GM18858 (cell line): ENCODE measurements at regions not wholly inside any gene's neighbourhood (a gene's known extent, or its start where the extent isn't known, plus 50 kb on each side); places are given as distances from the start of the nearest gene placed in this dataset.
"Not testable (repeated sequence)": the region's sequence is repeated elsewhere in the genome, so short reads cannot be mapped to it uniquely, and the experiment has no call there.

Experiments
- ATAC-seq: cut with Tn5 transposase; IDR thresholded peaks from one replicate; pipeline ENCODE4 v1.9.1; 2021; ENCODE audit not compliant: unreplicated experiment

DNA sequence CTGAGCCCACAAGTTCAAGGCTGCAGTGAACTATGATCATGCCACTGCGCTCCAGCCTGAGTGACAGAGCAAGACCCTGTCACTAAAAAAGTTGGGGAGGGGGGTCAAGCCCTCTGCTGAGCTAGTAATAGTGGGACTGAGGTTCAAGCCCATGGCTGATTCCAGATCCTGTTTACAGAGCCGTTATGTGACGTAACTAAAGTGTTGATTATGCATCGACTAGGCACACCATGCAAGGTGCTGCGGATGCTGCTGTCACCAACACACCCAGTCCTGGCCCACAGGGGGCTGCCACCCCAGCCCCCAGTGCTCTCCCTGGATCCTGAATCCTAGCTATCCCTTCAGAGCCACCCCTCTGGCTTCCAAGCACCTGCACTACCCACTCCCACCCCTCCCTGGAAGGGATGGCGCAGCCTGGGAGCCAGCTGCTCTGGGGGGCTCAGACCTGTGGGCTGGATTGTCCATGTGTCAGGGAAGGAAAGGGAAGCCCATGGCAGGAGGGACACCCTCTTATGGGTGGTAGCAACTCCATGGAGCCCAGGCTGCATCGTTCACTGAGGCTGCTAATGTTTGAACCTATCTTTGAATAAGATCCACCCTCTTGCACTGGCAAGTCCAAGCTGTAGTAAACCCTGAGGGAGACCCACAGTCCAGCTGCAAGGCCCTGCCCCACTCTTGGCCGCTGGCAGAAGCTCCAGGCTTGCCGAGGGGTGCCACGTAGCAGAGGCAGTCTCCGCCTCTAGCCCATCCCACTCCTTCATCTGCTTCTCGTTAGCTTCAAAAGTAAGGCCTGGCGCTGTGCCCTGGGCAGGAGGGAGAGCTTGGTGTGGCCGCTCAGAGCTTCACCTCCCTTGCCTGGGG is 95.0 kb downstream of the SNX5 start:
- ATAC-seq: no peak

- no peak for ATAC-seq
Measured at GRCh38 chr20:17872959-17873358, 95.6 kb downstream of the SNX5 start.

- ATAC-seq: no peak
Measured at GRCh38 chr20:17872434-17872833, 96.2 kb downstream of the SNX5 start.

GRCh38 chr20:17871886-17872285 is 96.7 kb downstream of the SNX5 start:
- ATAC-seq: no peak

DNA sequence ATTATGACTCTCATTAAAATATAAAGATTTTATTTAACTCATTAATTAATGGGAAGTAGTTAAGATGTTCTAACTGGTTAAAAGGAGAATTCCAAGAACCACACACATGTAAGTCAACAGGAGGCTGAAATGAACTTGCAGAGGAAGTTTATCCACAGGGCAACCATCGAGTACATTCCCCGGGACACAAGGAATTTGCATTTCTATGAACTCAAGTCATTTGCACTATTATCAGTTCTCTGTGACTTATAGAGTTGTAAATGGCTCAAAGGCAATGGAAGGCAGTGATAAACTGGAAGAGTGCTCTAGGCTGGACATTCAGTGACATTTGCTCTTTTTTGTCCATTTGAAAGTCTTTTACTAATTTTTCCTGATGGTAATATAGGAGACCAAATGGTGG is 97.4 kb downstream of the SNX5 start:
- no peak for ATAC-seq

GRCh38 chr20:17870086-17870740 is 98.4 kb downstream of the SNX5 start:
- no peak for ATAC-seq

DNA sequence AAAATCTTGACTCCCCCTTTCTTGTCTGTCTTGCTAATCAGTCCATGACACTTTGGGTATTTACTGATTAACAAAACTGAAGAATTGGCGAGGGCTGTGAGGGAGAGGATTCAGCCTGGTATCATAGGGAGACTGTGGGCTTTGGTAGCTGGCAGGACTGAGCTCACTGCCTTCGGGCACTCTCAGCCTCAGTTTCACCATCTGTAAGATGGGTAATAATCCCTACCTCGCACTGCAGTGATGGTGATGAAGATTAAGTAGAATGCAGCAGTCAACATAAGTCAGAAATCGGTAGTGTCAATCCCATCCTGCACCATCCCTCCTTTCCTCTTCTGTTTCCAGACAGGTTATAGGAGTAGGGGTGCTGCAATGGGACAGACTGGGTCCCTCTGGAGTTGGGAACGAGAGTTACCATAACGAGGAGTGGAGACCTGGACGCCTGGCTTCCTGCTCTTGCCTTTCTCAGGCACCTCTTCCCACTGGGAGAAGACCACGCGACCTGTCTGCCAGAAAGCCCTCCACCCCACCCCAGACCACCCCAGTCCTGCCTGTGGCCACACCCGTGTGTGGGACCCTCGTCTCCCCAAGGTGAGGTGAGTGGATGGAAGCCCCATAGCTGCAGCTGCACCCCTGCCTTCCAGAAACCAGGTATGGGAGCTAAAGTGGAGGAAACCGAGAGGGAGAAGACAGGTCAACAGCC is 99.1 kb downstream of the SNX5 start:
- ATAC-seq: no peak

DNA sequence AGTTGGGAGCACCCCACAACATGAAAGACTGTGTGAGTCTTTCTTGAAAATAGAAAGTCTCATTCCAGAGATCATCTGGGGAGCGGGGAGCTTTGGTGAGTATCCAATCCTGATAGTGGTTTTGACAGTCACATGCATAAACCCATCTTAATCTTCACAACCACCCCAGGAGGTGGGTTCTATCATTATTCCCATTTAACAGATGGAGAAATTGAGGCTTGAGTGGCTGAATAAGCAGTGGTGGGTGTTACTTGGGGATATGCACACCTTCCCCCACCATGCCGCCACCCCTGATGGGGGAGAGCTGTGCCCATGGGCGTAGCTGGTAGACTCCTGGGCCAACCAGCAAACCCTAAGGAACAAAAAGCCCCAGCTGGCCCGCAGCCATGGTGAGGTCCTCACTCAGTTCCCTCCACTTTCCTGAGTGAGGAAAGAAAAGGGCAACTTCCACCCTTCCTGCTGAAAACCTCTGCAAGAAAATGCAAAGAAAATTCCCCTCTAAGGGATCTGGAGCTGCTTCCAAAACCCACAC is 99.8 kb downstream of the SNX5 start:
- no peak for ATAC-seq

DNA sequence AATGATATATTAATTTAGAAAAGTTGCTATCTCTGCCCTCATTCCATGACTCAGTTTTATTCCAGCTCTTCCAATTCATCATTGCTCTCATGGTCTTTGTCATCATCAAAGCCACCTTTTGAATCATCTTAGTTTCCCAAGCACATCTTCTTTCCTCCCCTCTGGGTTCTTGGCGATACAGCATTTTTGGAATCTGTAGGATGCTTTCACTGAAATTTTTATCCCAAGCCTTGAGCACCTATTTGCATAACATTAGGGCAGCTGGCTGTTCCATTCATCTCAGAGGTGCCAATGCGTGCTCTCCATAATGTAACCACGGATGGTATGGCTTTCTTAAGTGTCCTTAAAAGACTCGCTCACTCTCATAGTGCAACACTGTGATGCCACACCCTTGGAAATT is 100.4 kb downstream of the SNX5 start:
- no peak for ATAC-seq

GRCh38 chr20:17867131-17867925 is 101.3 kb downstream of the SNX5 start:
- ATAC-seq: no peak

DNA sequence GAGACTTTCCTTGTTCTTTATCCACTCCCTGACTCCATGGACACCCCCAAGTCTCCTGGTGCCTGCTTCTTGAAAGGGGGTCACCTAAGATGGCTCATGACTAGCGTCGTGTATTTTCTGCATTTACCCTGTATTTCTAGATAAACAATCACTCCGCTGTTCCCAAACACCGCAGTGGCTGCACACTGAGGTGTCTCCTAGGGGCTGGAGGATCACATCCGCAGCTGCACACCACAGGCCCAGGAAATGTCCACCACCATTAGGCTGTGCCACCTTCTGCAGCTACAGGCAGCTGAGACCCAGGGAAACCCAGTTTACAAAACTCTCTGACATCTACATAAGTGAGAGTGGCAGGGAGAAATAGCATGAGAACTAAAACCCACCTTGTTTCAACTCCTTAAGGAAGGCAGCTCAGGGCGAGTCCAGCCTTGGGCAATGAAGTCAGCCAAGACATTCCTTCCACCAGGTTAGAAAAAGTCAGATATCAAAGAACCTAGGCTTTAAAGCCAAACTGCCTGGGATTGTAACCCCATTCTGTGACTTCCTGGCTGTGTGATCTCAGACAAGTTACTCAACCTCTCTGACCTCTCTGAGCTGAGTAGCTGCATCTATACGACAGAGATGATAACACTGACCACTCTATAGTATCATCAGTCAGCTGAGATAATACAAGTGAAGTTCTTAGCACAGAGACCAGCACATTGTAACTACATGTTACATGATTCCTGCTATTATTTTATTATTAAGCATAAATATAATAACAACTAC is 102.2 kb downstream of the SNX5 start:
- ATAC-seq: no peak

DNA sequence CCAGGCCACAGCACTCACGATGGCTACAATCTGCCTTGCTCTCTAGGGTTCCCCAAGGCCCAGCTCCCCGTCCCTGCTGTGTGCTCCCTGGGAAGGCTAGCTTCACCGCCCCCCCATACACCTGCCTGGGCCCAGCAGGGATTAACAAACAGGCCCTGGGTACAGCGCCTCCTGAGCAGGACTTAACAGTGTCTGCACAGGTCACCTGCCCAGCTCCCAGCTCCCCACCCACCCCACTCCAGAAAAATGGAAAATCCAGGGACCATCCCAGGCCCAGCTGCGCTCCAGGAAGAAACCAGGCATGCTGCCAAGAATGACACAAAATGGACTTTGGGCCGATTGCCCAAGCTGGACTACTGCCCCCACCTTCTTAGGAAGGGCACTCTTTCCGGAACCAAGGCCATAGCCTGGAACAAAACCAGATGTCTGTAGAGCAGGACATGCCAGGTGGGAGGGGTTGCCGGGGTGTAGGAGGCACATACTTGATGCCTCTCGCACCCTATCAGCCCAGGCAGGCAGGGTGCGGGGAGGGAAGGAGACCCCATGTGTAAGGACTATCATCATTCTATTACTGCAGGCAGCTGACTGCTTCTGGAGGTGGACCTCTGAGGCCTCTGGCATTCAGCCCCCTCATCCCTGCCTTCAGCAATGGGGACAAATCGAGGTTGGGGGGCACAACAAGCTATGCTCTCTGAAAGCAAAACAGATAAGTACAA is 104.9 kb downstream of the SNX5 start:
- no peak for ATAC-seq

GRCh38 chr20:17863209-17863576 is 105.4 kb downstream of the SNX5 start:
- ATAC-seq: no peak

DNA sequence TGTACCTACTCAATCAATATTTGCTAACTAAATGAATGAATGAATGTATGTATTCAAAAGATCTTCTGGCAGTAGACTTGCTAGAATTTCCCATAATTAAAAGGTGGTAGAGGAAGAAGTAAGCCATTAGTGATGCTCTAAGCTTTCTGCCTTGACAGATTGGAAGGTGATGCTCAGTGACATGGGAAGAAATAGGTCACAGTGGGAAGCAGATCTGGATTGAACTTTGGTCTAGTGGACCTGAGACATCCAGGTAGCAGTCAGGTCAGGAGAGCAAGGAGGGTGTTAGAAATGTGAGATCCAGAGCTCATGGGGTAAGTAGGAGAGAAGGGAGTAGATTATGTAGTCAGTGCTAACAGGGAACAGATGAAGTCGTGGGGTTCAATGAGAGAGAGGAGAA is 106.4 kb downstream of the SNX5 start:
- ATAC-seq: no peak

DNA sequence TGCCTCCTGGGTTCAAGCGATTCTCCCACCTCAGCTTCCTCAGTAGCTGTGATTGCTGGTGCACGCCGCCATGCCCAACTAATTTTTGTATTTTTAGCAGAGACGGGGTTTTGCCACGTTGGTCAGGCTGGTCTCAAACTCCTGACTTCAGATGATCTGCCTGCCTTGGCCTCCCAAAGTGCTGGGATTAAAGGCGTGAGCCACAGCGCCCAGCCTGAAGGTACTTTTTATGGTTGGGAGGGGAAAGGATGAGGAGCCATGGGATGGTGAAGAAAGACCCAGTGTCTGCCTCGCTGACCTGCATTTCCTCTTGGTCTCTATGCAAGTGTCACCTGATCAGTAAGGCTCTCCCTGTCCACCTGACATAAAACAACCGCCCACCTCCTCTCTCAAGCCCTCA is 107.0 kb downstream of the SNX5 start:
- not testable (repeated sequence) for ATAC-seq

- ATAC-seq: no peak
Measured at GRCh38 chr20:17860301-17861197, 108.0 kb downstream of the SNX5 start.

DNA sequence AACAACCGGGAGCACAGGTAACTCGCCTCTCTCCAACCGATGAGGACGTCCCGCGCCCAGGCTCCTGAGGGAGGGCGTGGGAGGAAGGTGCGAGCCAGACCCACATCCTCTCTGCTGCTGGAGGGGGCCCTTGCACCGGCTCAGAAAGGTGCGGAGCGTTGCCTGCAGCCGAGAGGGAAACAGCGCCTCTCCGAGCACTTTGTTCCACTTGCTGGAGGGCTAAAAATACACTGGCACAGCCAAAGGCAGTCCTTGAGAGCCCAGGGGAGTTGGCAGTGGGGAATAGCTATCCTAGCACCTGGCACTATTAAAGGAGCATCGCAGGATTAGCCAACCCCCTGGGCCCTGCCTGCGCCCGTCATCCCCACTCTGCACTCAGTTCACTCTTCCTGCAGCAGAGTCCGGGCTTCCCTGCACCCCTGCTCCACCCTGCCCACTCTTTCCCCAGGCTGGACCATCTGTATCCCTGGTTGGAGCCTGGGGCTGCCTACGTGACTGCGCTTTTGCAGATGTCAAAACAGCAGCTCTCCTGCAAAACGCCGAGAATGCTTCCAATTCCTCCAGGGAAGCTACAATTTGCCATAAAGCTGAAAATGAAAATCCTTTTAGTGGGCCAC is 108.9 kb downstream of the SNX5 start:
- no peak for ATAC-seq

DNA sequence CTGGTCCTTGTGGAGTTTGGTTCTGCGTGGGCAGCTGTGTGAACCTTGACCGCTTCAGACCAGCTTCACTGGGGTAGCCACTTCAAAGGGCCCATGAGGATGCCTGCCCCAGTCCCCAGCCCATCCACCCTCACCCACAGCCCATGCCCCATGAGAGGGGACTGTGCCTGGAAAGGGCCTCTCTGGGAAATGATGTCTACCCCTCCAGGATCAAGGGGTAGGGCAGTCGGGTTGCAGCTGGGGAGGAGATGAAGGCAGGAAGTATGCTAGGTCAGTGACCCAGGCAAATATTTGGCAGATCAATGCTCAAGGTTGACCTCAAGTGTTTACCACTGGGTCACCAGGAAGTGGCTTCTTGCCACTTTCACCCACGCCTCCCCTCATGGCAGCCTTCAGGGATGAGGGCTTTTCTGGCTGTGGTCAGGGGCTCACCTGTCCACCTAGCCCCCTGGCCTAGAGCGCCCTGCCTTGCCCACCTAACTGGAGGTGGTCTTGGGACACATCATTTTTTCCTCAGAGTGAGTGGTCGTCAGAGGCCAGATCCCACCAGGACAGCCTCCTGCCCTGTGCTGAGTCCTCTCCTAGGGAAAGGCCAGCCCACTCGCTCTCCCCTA is 109.5 kb downstream of the SNX5 start:
- ATAC-seq: no peak
